ENCODE measurements at regions not wholly inside any gene's neighbourhood (a gene's known extent, or its start where the extent isn't known, plus 50 kb on each side); places are given as distances from the start of the nearest gene placed in this dataset.

- TF ChIP-seq CTCF (conservative IDR thresholded peaks at IDR 0.05; ENCODE audit: low read length), result no peak
- no peak for TF ChIP-seq EZH2phosphoT487 (IDR thresholded peaks at IDR 0.05; ENCODE audit: borderline replicate concordance)
These were observed 111.2 kb downstream of the RAP2B start for GRCh38 chr3:153273217-153273616.
